IMR-90 (cell line): ENCODE measurements at regions not wholly inside any gene's neighbourhood (a gene's known extent, or its start where the extent isn't known, plus 50 kb on each side); places are given as distances from the start of the nearest gene placed in this dataset.

Source experiments
- ATAC-seq: fragments of 200-7000 bp; cut with Tn5 transposase; 2 replicates; pipeline ENCODE4 v1.9.1; 2020; ENCODE audit warnings: low read depth, mild to moderate bottlenecking, moderate library complexity
- BruUV-seq: library from RNA; stranded (reverse); fragments of 400-500 nt; replicated peaks from 2 replicates; lab custom pipeline; 2021; lab: Mats Ljungman, UMichigan
- CTCF ChIA-PET: fragments of 300-600 bp; formaldehyde crosslinking; extraction: SDS; loops from one replicate; lab custom pipeline; 2021; ENCODE audit warnings: antibody characterized with exemption; lab: Yijun Ruan, JAX
- POLR2A ChIA-PET: fragments of 300-600 bp; sonication (Branson Sonifier 250); formaldehyde crosslinking; loops from one replicate; lab custom pipeline; 2022; ENCODE audit warnings: antibody characterized with exemption; ENCODE audit not compliant: unreplicated experiment; lab: Charles Lee
- DNase-seq: peaks from one replicate; pipeline ENCODE4 v3.0.0; 2013
- H2AFZ ChIP-seq: replicated peaks from 2 replicates; pipeline ENCODE3; 2013; ENCODE audit warnings: low read length, mild to moderate bottlenecking; ENCODE audit not compliant: poor library complexity
- H2AK5ac ChIP-seq: 2 replicates; pipeline ENCODE4 v1.6.1; 2013; ENCODE audit warnings: low read depth, low read length, inconsistent platforms
- H2AK9ac ChIP-seq: replicated peaks from 2 replicates; pipeline ENCODE3; 2013; ENCODE audit warnings: mild to moderate bottlenecking, low read depth, low read length, moderate library complexity; ENCODE audit not compliant: poor library complexity
- H2BK120ac ChIP-seq: 2 replicates; pipeline ENCODE4 v1.6.1; 2013; ENCODE audit warnings: low read depth, low read length, inconsistent platforms
- H2BK15ac ChIP-seq: 3 replicates; pipeline ENCODE4 v1.6.1; 2013; ENCODE audit warnings: low read depth, low read length, inconsistent platforms
- H2BK20ac ChIP-seq: 2 replicates; pipeline ENCODE4 v1.6.1; 2013; ENCODE audit warnings: low read depth, mild to moderate bottlenecking, inconsistent platforms, low read length, moderate library complexity
- H2BK5ac ChIP-seq: 2 replicates; pipeline ENCODE4 v1.6.1; 2013; ENCODE audit warnings: mild to moderate bottlenecking, low read depth, low read length, inconsistent platforms; ENCODE audit not compliant: poor library complexity, severe bottlenecking
- H3K14ac ChIP-seq: replicated peaks from 2 replicates; pipeline ENCODE4 v1.6.1; 2013; ENCODE audit warnings: low read depth, low read length, inconsistent platforms
- H3K18ac ChIP-seq: 2 replicates; pipeline ENCODE4 v1.6.1; 2013; ENCODE audit warnings: low read depth, low read length, control low read depth
- H3K23ac ChIP-seq: 2 replicates; pipeline ENCODE4 v1.6.1; 2013; ENCODE audit warnings: low read depth, low read length, inconsistent platforms
- H3K27ac ChIP-seq: 2 replicates; pipeline ENCODE4 v1.5.1; 2013; ENCODE audit warnings: mild to moderate bottlenecking, control low read depth, low read length; ENCODE audit not compliant: insufficient read depth
- H3K27me3 ChIP-seq: 2 replicates; pipeline ENCODE4 v1.6.1; 2013; ENCODE audit warnings: low read length; ENCODE audit not compliant: control insufficient read depth, insufficient read depth
- H3K36me3 ChIP-seq: 2 replicates; pipeline ENCODE4 v1.6.1; 2013; ENCODE audit warnings: low read length, mixed read lengths; ENCODE audit not compliant: control insufficient read depth, insufficient read depth
- H3K4ac ChIP-seq: 2 replicates; pipeline ENCODE4 v1.6.1; 2013; ENCODE audit warnings: low read depth, low read length, inconsistent platforms
- H3K4me1 ChIP-seq: 2 replicates; pipeline ENCODE4 v1.6.1; 2013; ENCODE audit warnings: low read length, mixed read lengths; ENCODE audit not compliant: control insufficient read depth, insufficient read depth
- H3K4me2 ChIP-seq: 2 replicates; pipeline ENCODE4 v1.6.1; 2013; ENCODE audit warnings: low read depth, mild to moderate bottlenecking, control low read depth, low read length, moderate library complexity
- H3K4me3 ChIP-seq: 2 replicates; pipeline ENCODE4 v1.5.1; 2013; ENCODE audit warnings: low read depth, mild to moderate bottlenecking, control low read depth, low read length, moderate library complexity; ENCODE audit not compliant: insufficient read depth
- H3K56ac ChIP-seq: 2 replicates; pipeline ENCODE4 v1.6.1; 2013; ENCODE audit warnings: low read length, inconsistent platforms; ENCODE audit not compliant: insufficient read depth; ENCODE audit errors: extremely low read depth
- H3K79me1 ChIP-seq, 2 experiments: 2 replicates each; pipeline ENCODE4 v1.6.1; 2013; ENCODE audit warnings: low read length in 2 of 2, inconsistent platforms in 1 of 2, low read depth in 1 of 2
- H3K9ac ChIP-seq: 2 replicates; pipeline ENCODE4 v1.6.1; 2013; ENCODE audit warnings: low read depth, low read length, control low read depth
- H3K9me1 ChIP-seq: 2 replicates; pipeline ENCODE4 v1.6.1; 2013; ENCODE audit warnings: low read length, inconsistent platforms; ENCODE audit not compliant: insufficient read depth
- H3K9me3 ChIP-seq: 2 replicates; pipeline ENCODE4 v1.6.1; 2013; ENCODE audit warnings: low read length; ENCODE audit not compliant: control insufficient read depth, insufficient read depth
- H4K20me1 ChIP-seq: 2 replicates; pipeline ENCODE4 v1.6.1; 2013; ENCODE audit warnings: low read length, inconsistent platforms; ENCODE audit not compliant: insufficient read depth
- H4K5ac ChIP-seq: 2 replicates; pipeline ENCODE4 v1.6.1; 2013; ENCODE audit warnings: mild to moderate bottlenecking, low read depth, low read length, control low read depth
- H4K8ac ChIP-seq, 2 experiments: 2 replicates each; pipeline ENCODE4 v1.6.1; 2013; ENCODE audit warnings: low read depth in 2 of 2, low read length in 2 of 2, control low read depth in 1 of 2, inconsistent platforms in 1 of 2
- H4K91ac ChIP-seq: 2 replicates; pipeline ENCODE4 v1.6.1; 2013; ENCODE audit warnings: low read depth, low read length, inconsistent platforms; ENCODE audit not compliant: insufficient read depth
- BHLHE40 ChIP-seq: fragments of 150-350 bp; IDR thresholded peaks from 2 replicates; pipeline ENCODE4 v1.6.1; 2016; ENCODE audit warnings: mild to moderate bottlenecking, low read depth, low read length
- CHD1 ChIP-seq: IDR thresholded peaks from 2 replicates; pipeline ENCODE4 v1.6.1; 2012; ENCODE audit warnings: low read depth, low read length, improper control_type of control experiment
- FOS ChIP-seq: fragments of 150-350 bp; IDR thresholded peaks from 2 replicates; pipeline ENCODE4 v1.6.1; 2016; ENCODE audit warnings: low read depth, low read length
- MAZ ChIP-seq: IDR thresholded peaks from 2 replicates; pipeline ENCODE4 v1.6.1; 2012; ENCODE audit warnings: low read depth, mild to moderate bottlenecking, low read length, improper control_type of control experiment, moderate library complexity, borderline replicate concordance
- RCOR1 ChIP-seq: IDR thresholded peaks from 2 replicates; pipeline ENCODE4 v1.6.1; 2012; ENCODE audit warnings: mild to moderate bottlenecking, low read length, improper control_type of control experiment; ENCODE audit not compliant: insufficient replicate concordance
- SMC3 ChIP-seq: fragments of 150-350 bp; IDR thresholded peaks from 2 replicates; pipeline ENCODE4 v1.6.1; 2016; ENCODE audit warnings: low read depth, mild to moderate bottlenecking, antibody characterized with exemption, low read length, moderate library complexity
- USF2 ChIP-seq: fragments of 150-350 bp; IDR thresholded peaks from 2 replicates; pipeline ENCODE4 v1.6.1; 2017; ENCODE audit warnings: mild to moderate bottlenecking, antibody characterized with exemption, low read length, low read depth
- WGBS, 2 experiments: methylation state at CpG; one replicate each; pipeline versions ENCODE4 v1.1.5 to v1.1.7; 2013; ENCODE audit warnings: missing lambda C conversion rate in 2 of 2; ENCODE audit not compliant: insufficient read length in 1 of 2; ENCODE audit errors: extremely low coverage in 2 of 2; 5-methylcytosine and 5-hydroxymethylcytosine counted together
- dilution Hi-C: fragments of 300-500 bp; cut with HindIII; formaldehyde crosslinking; loops from one replicate; pipeline ENCODE4 v1.14.3; 2018; ENCODE audit warnings: low sequenced_read_pairs; ENCODE audit not compliant: unreplicated experiment
- in situ Hi-C: fragments of 300-500 bp; cut with MboI; formaldehyde crosslinking; loops from 3 replicates; pipeline ENCODE4 v1.14.3; 2019; ENCODE audit warnings: low sequenced_read_pairs, inconsistent platforms, mixed read lengths
- intact Hi-C: fragments of 100-400 bp; cut with micrococcal nuclease; formaldehyde crosslinking; loops from 2 replicates; pipeline ENCODE4 v1.10.0; 2022

- peaks cover 5% of the 10 kb centered on the region for H3K27me3 ChIP-seq
- dilution Hi-C loops: no loop called here
- POLR2A ChIA-PET: no interaction called here
Observed at GRCh38 chr13:99698010-99698815, 196.9 kb downstream of the TM9SF2 start.

More at GRCh38 chr13:99698010-99698815, 196.9 kb downstream of the TM9SF2 start:
- Histone ChIP-seq H2BK20ac (no peak overlapping the region), H2AK9ac (no peak overlapping the region), H3K9me3 (no peaks in the 10 kb centered on the region), H3K27ac (no peak overlapping the region), H3K4me1 (no peaks in the 10 kb centered on the region), H2BK15ac (no peak overlapping the region), H4K5ac (no peak overlapping the region), H2BK5ac (no peak overlapping the region), H3K4ac (no peak overlapping the region), H4K91ac (no peak overlapping the region), H3K4me2 (no peak overlapping the region), H3K56ac (no peak overlapping the region), H3K79me1 (no peaks in the 10 kb centered on the region), H3K36me3 (no peaks in the 10 kb centered on the region), H3K18ac (no peak overlapping the region), H2AFZ (no peak overlapping the region), H2AK5ac (no peak overlapping the region), H3K9ac (no peak overlapping the region), H3K14ac (no peak overlapping the region), H3K9me1 (no peaks in the 10 kb centered on the region), H3K23ac (no peak overlapping the region), H2BK120ac (no peak overlapping the region), H4K20me1 (no peaks in the 10 kb centered on the region), H3K4me3 (no peak overlapping the region), H4K8ac (no peak overlapping the region)
- WGBS, 2 experiments: no CpG with 5 or more reads among the region's 8 CpGs
- DNase-seq (no peak), ATAC-seq (no peak)
- BruUV-seq: no TSS peak
- in situ Hi-C loops: no loop called here
- intact Hi-C loops: no loop called here
- CTCF ChIA-PET: interaction anchor here (1.2 kb wide), 1 partner anchor 9 kb away, joined by 4 read pairs; no protein-coding TSS in a partner anchor
- TF ChIP-seq USF2 (no peak), SMC3 (no peak), RCOR1 (no peak), CHD1 (no peak), FOS (no peak), MAZ (no peak), BHLHE40 (no peak)
